ENCODE measurements at regions not wholly inside any gene's neighbourhood (a gene's known extent, or its start where the extent isn't known, plus 50 kb on each side); places are given as distances from the start of the nearest gene placed in this dataset.

- no peaks in the 10 kb centered on the region for H3K9me3 Mint-ChIP-seq (ENCODE audit: low read depth)
- no peak overlapping the region for H3K4me3 Mint-ChIP-seq (ENCODE audit: low read depth)
- no peak for TF ChIP-seq CTCF (IDR thresholded peaks at IDR 0.05; ENCODE audit: unreplicated experiment)
- H3K36me3 Mint-ChIP-seq (ENCODE audit: insufficient read depth), result no peaks in the 10 kb centered on the region
- no peak for DNase-seq (ENCODE audit: low spot score, unreplicated experiment)
- H3K27me3 Mint-ChIP-seq, result no peaks in the 10 kb centered on the region
- H3K27ac Mint-ChIP-seq, result no peak overlapping the region
- H3K4me1 Mint-ChIP-seq (ENCODE audit: low read depth), result peaks cover 5% of the 10 kb centered on the region
Observed at GRCh38 chr4:156018383-156018782, 64.7 kb upstream of the CTSO start.

- no peak for TF ChIP-seq CTCF (IDR thresholded peaks at IDR 0.05; ENCODE audit: unreplicated experiment)
- no peaks in the 10 kb centered on the region for H3K27me3 Mint-ChIP-seq
Observed at GRCh38 chr4:156015781-156016180, 62.1 kb upstream of the CTSO start.

GRCh38 chr4:156006192-156006591 is 52.5 kb upstream of the CTSO start:
- H3K4me3 Mint-ChIP-seq (ENCODE audit: low read depth), result no peak overlapping the region
- no peak overlapping the region for H3K27ac Mint-ChIP-seq
- no peak for TF ChIP-seq CTCF (IDR thresholded peaks at IDR 0.05; ENCODE audit: unreplicated experiment)
- no peaks in the 10 kb centered on the region for H3K36me3 Mint-ChIP-seq (ENCODE audit: insufficient read depth)
- no peaks in the 10 kb centered on the region for H3K4me1 Mint-ChIP-seq (ENCODE audit: low read depth)
- H3K27me3 Mint-ChIP-seq, result no peaks in the 10 kb centered on the region
- peaks cover 14% of the 10 kb centered on the region for H3K9me3 Mint-ChIP-seq (ENCODE audit: low read depth)
- DNase-seq (ENCODE audit: low spot score, unreplicated experiment), result no peak

More at GRCh38 chr4:156015781-156016180, 62.1 kb upstream of the CTSO start:
- no peak overlapping the region for H3K27ac Mint-ChIP-seq
- no peaks in the 10 kb centered on the region for H3K9me3 Mint-ChIP-seq (ENCODE audit: low read depth)
- no peaks in the 10 kb centered on the region for H3K36me3 Mint-ChIP-seq (ENCODE audit: insufficient read depth)
- DNase-seq (ENCODE audit: low spot score, unreplicated experiment), result no peak
- H3K4me3 Mint-ChIP-seq (ENCODE audit: low read depth), result no peak overlapping the region
- peaks cover 4% of the 10 kb centered on the region for H3K4me1 Mint-ChIP-seq (ENCODE audit: low read depth)

Data from progenitor cell of endocrine pancreas (in vitro differentiated cells).